ENCODE measurements at regions not wholly inside any gene's neighbourhood (a gene's known extent, or its start where the extent isn't known, plus 50 kb on each side); places are given as distances from the start of the nearest gene placed in this dataset.
"Not testable (repeated sequence)": the region's sequence is repeated elsewhere in the genome, so short reads cannot be mapped to it uniquely, and the experiment has no call there.

GRCh38 chr13:20305587-20305986, 73.5 kb upstream of the GJB6 start:
- Histone ChIP-seq H3K36me3 (replicated peaks; ENCODE audit: low read depth, low read length) (no peaks in the 10 kb centered on the region), H3K4me3 (ENCODE audit: low read length) (no peak overlapping the region), H3K79me2 (ENCODE audit: low read length) (no peaks in the 10 kb centered on the region), H3K4me1 (ENCODE audit: low read length) (no peaks in the 10 kb centered on the region), H3K27me3 (ENCODE audit: low read depth, low read length) (peaks cover 4% of the 10 kb centered on the region; the same call in 1 of the 2 replicates), H2AFZ (ENCODE audit: low read depth, low read length) (no peak overlapping the region), H3K27ac (ENCODE audit: low read length) (no peak overlapping the region), H3K9me3 (ENCODE audit: insufficient read depth, low read length) (no peaks in the 10 kb centered on the region), H3K4me2 (ENCODE audit: low read length) (no peak overlapping the region), H3K9ac (ENCODE audit: low read length) (no peak overlapping the region), H4K20me1 (ENCODE audit: insufficient read depth, low read length) (no peaks in the 10 kb centered on the region)
- TF ChIP-seq CTCF (IDR thresholded peaks at IDR 0.05; ENCODE audit: low read depth, low read length): no peak
- TF ChIP-seq EZH2phosphoT487 (IDR thresholded peaks at IDR 0.05; ENCODE audit: low read depth): no peak

- not testable (repeated sequence) for H3K27me3 ChIP-seq (ENCODE audit: low read depth, low read length); H2AFZ ChIP-seq (ENCODE audit: low read depth, low read length); H3K36me3 ChIP-seq (replicated peaks; ENCODE audit: low read depth, low read length); H3K27ac ChIP-seq (ENCODE audit: low read length); H3K4me3 ChIP-seq (ENCODE audit: low read length); H3K4me1 ChIP-seq (ENCODE audit: low read length); H3K9me3 ChIP-seq (ENCODE audit: insufficient read depth, low read length); H3K79me2 ChIP-seq (ENCODE audit: low read length); H4K20me1 ChIP-seq (ENCODE audit: insufficient read depth, low read length); H3K4me2 ChIP-seq (ENCODE audit: low read length); H3K9ac ChIP-seq (ENCODE audit: low read length)
Observed at GRCh38 chr13:20304061-20304460, 71.9 kb upstream of the GJB6 start.

GRCh38 chr13:20303636-20304035, 71.5 kb upstream of the GJB6 start:
- Histone ChIP-seq H3K79me2 (ENCODE audit: low read length) (no peaks in the 10 kb centered on the region), H3K9me3 (ENCODE audit: insufficient read depth, low read length) (no peaks in the 10 kb centered on the region), H3K27ac (ENCODE audit: low read length) (no peak overlapping the region), H3K4me3 (ENCODE audit: low read length) (no peak overlapping the region), H3K27me3 (ENCODE audit: low read depth, low read length) (0 out of 2 replicates have a peak, but pooled peaks cover 5% of the 10 kb centered on the region), H3K9ac (ENCODE audit: low read length) (no peak overlapping the region), H3K36me3 (replicated peaks; ENCODE audit: low read depth, low read length) (no peaks in the 10 kb centered on the region), H2AFZ (ENCODE audit: low read depth, low read length) (no peak overlapping the region), H4K20me1 (ENCODE audit: insufficient read depth, low read length) (no peaks in the 10 kb centered on the region), H3K4me2 (ENCODE audit: low read length) (no peak overlapping the region), H3K4me1 (ENCODE audit: low read length) (no peaks in the 10 kb centered on the region)
- TF ChIP-seq CTCF (IDR thresholded peaks at IDR 0.05; ENCODE audit: low read depth, low read length): no peak
- no peak for TF ChIP-seq EZH2phosphoT487 (IDR thresholded peaks at IDR 0.05; ENCODE audit: low read depth)

GRCh38 chr13:20301403-20302071, 69.4 kb upstream of the GJB6 start:
- Histone ChIP-seq H4K20me1 (ENCODE audit: insufficient read depth, low read length) (no peaks in the 10 kb centered on the region), H2AFZ (ENCODE audit: low read depth, low read length) (no peak overlapping the region)
- TF ChIP-seq CTCF (IDR thresholded peaks at IDR 0.05; ENCODE audit: low read depth, low read length) (no peak), EZH2phosphoT487 (IDR thresholded peaks at IDR 0.05; ENCODE audit: low read depth) (no peak)

More at GRCh38 chr13:20301403-20302071, 69.4 kb upstream of the GJB6 start:
- Histone ChIP-seq H3K9me3 (ENCODE audit: insufficient read depth, low read length) (no peaks in the 10 kb centered on the region), H3K79me2 (ENCODE audit: low read length) (no peaks in the 10 kb centered on the region), H3K36me3 (replicated peaks; ENCODE audit: low read depth, low read length) (no peaks in the 10 kb centered on the region), H3K4me2 (ENCODE audit: low read length) (no peak overlapping the region), H3K4me3 (ENCODE audit: low read length) (no peak overlapping the region), H3K9ac (ENCODE audit: low read length) (no peak overlapping the region), H3K4me1 (ENCODE audit: low read length) (no peaks in the 10 kb centered on the region), H3K27ac (ENCODE audit: low read length) (no peak overlapping the region), H3K27me3 (ENCODE audit: low read depth, low read length) (0 out of 2 replicates have a peak, but pooled peaks cover 5% of the 10 kb centered on the region)
